Uterus (tissue), 3 donors: ENCODE measurements at regions not wholly inside any gene's neighbourhood (a gene's known extent, or its start where the extent isn't known, plus 50 kb on each side); places are given as distances from the start of the nearest gene placed in this dataset.

Experiments used
- DNase-seq, 2 donors: peaks; one replicate each; pipeline ENCODE4 v3.0.0-alpha.2; 2019 to 2020
- H3K27ac ChIP-seq, 2 donors: fragments of 200-600 bp; sonication (generic); 1 replicate in 1 of 2; 2 replicates in 1 of 2; pipeline ENCODE4 v1.5.1; 2016 to 2018
- H3K27me3 ChIP-seq, 2 donors: fragments of 200-600 bp; sonication (generic); one replicate each; pipeline ENCODE4 v1.5.1; 2018 to 2019; ENCODE audit warnings: control low read depth in 1 of 2
- H3K36me3 ChIP-seq, 2 donors: fragments of 200-600 bp; sonication (generic); one replicate each; pipeline ENCODE4 v1.5.1; 2019; ENCODE audit warnings: control low read depth in 1 of 2
- H3K4me1 ChIP-seq, 2 donors: fragments of 200-600 bp; sonication (generic); one replicate each; pipeline ENCODE4 v1.5.1; 2018 to 2019; ENCODE audit warnings: control low read depth in 1 of 2
- H3K4me3 ChIP-seq, 2 donors: fragments of 200-600 bp; sonication (generic); 1 replicate in 1 of 2; 2 replicates in 1 of 2; pipeline ENCODE4 v1.5.1; 2018 to 2019; ENCODE audit warnings: mild to moderate bottlenecking in 1 of 2
- H3K9me3 ChIP-seq, 2 donors: fragments of 200-600 bp; sonication (generic); one replicate each; pipeline ENCODE4 v1.5.1; 2019; ENCODE audit warnings: control low read depth in 1 of 2
- CTCF ChIP-seq, 4 experiments: fragments of 200-600 bp in 2 of 4; fragments of 450-650 bp in 2 of 4; sonication (generic) in 2 of 4; IDR thresholded peaks; one replicate each; pipeline ENCODE4 v1.5.1; 2016 to 2019; ENCODE audit warnings: antibody characterized with exemption in 4 of 4, mild to moderate bottlenecking in 2 of 4, moderate library complexity in 1 of 4
- POLR2A ChIP-seq, 2 donors: fragments of 450-650 bp; IDR thresholded peaks; one replicate each; pipeline ENCODE4 v1.6.1; 2016; ENCODE audit warnings: antibody characterized with exemption in 2 of 2, mild to moderate bottlenecking in 1 of 2, moderate library complexity in 1 of 2
- intact Hi-C: fragments of 100-400 bp; cut with DNase I; formaldehyde crosslinking; loops from one replicate; pipeline ENCODE4 v1.15.1; 2023; ENCODE audit warnings: low total_unique reads
- donor health status: DM: yes; HTN: yes; CAD: no.

- H3K4me3 ChIP-seq, result no peak overlapping the region
- H3K4me1 ChIP-seq, result no peaks in the 10 kb centered on the region
- no peaks in the 10 kb centered on the region for H3K36me3 ChIP-seq
- no peak for DNase-seq
- intact Hi-C loops, result no loop called here
- H3K9me3 ChIP-seq, result no peaks in the 10 kb centered on the region
- TF ChIP-seq POLR2A (IDR thresholded peaks at IDR 0.05), result no peak
- no peak for TF ChIP-seq CTCF (IDR thresholded peaks at IDR 0.05)
- H3K27ac ChIP-seq, result no peak overlapping the region
- no peaks in the 10 kb centered on the region for H3K27me3 ChIP-seq
These were observed 230.7 kb upstream of the SYT4 start for GRCh38 chr18:43507842-43508481.

GRCh38 chr18:43514747-43515146, 237.5 kb upstream of the SYT4 start:
- no peaks in the 10 kb centered on the region for H3K9me3 ChIP-seq
- no peak for DNase-seq
- no peak overlapping the region for H3K27ac ChIP-seq
- no peaks in the 10 kb centered on the region for H3K27me3 ChIP-seq
- no peak for TF ChIP-seq POLR2A (IDR thresholded peaks at IDR 0.05)
- TF ChIP-seq CTCF (IDR thresholded peaks at IDR 0.05), result no peak
- no peaks in the 10 kb centered on the region for H3K4me1 ChIP-seq
- intact Hi-C loops, result no loop called here
- no peaks in the 10 kb centered on the region for H3K36me3 ChIP-seq
- no peak overlapping the region for H3K4me3 ChIP-seq

- H3K4me3 ChIP-seq, result no peak overlapping the region
- no peaks in the 10 kb centered on the region for H3K4me1 ChIP-seq
- no peaks in the 10 kb centered on the region for H3K27me3 ChIP-seq
- no peaks in the 10 kb centered on the region for H3K9me3 ChIP-seq
- H3K36me3 ChIP-seq, result no peaks in the 10 kb centered on the region
- TF ChIP-seq CTCF (IDR thresholded peaks at IDR 0.05) (no peak), POLR2A (IDR thresholded peaks at IDR 0.05) (no peak)
- DNase-seq, result no peak
- H3K27ac ChIP-seq, result no peak overlapping the region
- intact Hi-C loops, result no loop called here
These were observed 238.2 kb upstream of the SYT4 start for GRCh38 chr18:43515481-43515880.

- Histone ChIP-seq H3K4me3 (no peak overlapping the region), H3K27me3 (no peaks in the 10 kb centered on the region), H3K27ac (no peak overlapping the region), H3K36me3 (no peaks in the 10 kb centered on the region), H3K4me1 (no peaks in the 10 kb centered on the region), H3K9me3 (no peaks in the 10 kb centered on the region)
- no peak for TF ChIP-seq CTCF (IDR thresholded peaks at IDR 0.05)
- TF ChIP-seq POLR2A (IDR thresholded peaks at IDR 0.05), result no peak
- no peak for DNase-seq
- intact Hi-C loops, result no loop called here
These were observed 247.0 kb upstream of the SYT4 start for GRCh38 chr18:43524260-43524659.

- TF ChIP-seq POLR2A (IDR thresholded peaks at IDR 0.05) (no peak), CTCF (IDR thresholded peaks at IDR 0.05) (no peak)
- DNase-seq, result no peak
- H3K27me3 ChIP-seq, result no peaks in the 10 kb centered on the region
- intact Hi-C loops, result no loop called here
- H3K9me3 ChIP-seq, result no peaks in the 10 kb centered on the region
- no peak overlapping the region for H3K4me3 ChIP-seq
- H3K27ac ChIP-seq, result no peak overlapping the region
- no peaks in the 10 kb centered on the region for H3K36me3 ChIP-seq
- no peaks in the 10 kb centered on the region for H3K4me1 ChIP-seq
These were observed 247.9 kb upstream of the SYT4 start for GRCh38 chr18:43525169-43525568.
